Right lobe of liver (tissue), 4 donors: ENCODE measurements at regions not wholly inside any gene's neighbourhood (a gene's known extent, or its start where the extent isn't known, plus 50 kb on each side); places are given as distances from the start of the nearest gene placed in this dataset.

Experiments
- POLR2A ChIP-seq: fragments of 450-650 bp; IDR thresholded peaks from one replicate; pipeline ENCODE4 v1.6.1; 2017; ENCODE audit warnings: antibody characterized with exemption, mild to moderate bottlenecking
- TF ChIP-seq, protein P1 (sequence below), 4 donors: fragments of 200-600 bp in 3 of 4; fragments of 450-650 bp in 1 of 4; IDR thresholded peaks; one replicate each; pipeline versions ENCODE4 v1.5.1 to v1.8.0; 2016 to 2022; ENCODE audit warnings: antibody characterized with exemption in 4 of 4, mild to moderate bottlenecking in 2 of 4
- donor health status: DM: no; HTN: no; CAD: no.
- donor health status: DM: no; HTN: no; CAD: no.
- donor health status: DM: no; HTN: yes; CAD: no.

DNA sequence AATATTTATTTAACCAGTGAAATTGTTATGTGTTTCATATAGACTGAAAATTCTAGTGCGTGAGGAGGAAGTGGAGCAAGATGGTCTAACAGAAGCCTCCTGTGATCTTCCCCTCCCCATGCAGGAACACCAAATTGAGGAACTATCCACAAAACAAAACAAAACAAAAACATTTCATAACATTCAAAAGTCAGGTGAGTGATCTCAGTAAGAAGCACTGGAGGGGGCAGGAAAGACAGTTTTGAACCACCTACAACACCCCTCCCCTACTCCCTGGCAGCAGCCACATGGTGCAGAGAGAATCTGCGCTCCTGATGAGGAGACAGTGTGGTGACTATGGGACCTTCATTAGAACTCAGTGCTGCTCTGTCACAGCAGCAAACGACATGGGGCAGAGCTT lies 221.9 kb upstream of the SEMA3C start:
- TF ChIP-seq, protein P1, sequence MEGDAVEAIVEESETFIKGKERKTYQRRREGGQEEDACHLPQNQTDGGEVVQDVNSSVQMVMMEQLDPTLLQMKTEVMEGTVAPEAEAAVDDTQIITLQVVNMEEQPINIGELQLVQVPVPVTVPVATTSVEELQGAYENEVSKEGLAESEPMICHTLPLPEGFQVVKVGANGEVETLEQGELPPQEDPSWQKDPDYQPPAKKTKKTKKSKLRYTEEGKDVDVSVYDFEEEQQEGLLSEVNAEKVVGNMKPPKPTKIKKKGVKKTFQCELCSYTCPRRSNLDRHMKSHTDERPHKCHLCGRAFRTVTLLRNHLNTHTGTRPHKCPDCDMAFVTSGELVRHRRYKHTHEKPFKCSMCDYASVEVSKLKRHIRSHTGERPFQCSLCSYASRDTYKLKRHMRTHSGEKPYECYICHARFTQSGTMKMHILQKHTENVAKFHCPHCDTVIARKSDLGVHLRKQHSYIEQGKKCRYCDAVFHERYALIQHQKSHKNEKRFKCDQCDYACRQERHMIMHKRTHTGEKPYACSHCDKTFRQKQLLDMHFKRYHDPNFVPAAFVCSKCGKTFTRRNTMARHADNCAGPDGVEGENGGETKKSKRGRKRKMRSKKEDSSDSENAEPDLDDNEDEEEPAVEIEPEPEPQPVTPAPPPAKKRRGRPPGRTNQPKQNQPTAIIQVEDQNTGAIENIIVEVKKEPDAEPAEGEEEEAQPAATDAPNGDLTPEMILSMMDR (IDR thresholded peaks at IDR 0.05), result no peak
- no peak for TF ChIP-seq POLR2A
